ENCODE measurements at regions not wholly inside any gene's neighbourhood (a gene's known extent, or its start where the extent isn't known, plus 50 kb on each side); places are given as distances from the start of the nearest gene placed in this dataset.

DNA sequence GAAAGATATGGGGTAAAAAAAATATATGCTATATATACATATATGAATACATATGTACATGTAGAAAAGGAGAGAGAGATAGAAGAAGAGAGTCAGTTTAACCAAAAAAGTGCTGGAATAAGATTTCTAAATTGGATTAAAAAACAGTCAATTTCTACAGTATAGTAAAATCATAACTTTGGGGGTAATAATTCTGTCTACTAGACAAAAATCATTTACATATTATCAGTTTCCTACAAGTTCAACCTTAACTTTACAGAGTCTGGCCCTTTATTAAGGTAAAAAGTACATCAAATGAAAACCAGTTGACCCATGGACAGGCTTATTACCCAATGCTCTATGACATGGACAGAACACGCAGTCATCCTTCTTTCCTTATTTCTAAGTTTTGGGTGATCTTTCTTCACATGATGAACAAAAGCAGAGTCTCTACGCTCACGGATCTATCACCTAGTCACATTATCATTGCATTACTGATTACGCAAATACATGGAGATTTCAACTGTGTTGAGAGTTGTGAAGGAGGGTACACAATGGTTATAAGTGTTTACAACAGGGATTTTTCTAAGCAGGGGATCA lies 63.9 kb upstream of the SMIM36 start:
- Histone ChIP-seq H3K9me3 (ENCODE audit: control insufficient read depth in 1 of 2, insufficient read depth in 1 of 2, low read length in 2 of 2) (peaks cover 0 to 4% of the 10 kb centered on the region in 2 experiments), H3K4me1 (ENCODE audit: insufficient read depth, low read length) (peaks cover 26% of the 10 kb centered on the region), H3K4me3 (ENCODE audit: low read length) (no peak overlapping the region), H3K27me3 (ENCODE audit: control insufficient read depth in 1 of 2, insufficient read depth in 2 of 2, low read length in 2 of 2) (no peaks in the 10 kb centered on the region), H3K36me3 (ENCODE audit: insufficient read depth, low read length) (no peaks in the 10 kb centered on the region), H3K27ac (ENCODE audit: low read depth in 1 of 2, low read length in 2 of 2) (no peak overlapping the region)
- H3K4me3 Mint-ChIP-seq: no peak overlapping the region
- CTCF ChIA-PET: no interaction called here
- no peak overlapping the region for H3K27ac Mint-ChIP-seq
- ATAC-seq (ENCODE audit: poor library complexity) (no peak), DNase-seq (no peak)
- TF ChIP-seq, protein P1, sequence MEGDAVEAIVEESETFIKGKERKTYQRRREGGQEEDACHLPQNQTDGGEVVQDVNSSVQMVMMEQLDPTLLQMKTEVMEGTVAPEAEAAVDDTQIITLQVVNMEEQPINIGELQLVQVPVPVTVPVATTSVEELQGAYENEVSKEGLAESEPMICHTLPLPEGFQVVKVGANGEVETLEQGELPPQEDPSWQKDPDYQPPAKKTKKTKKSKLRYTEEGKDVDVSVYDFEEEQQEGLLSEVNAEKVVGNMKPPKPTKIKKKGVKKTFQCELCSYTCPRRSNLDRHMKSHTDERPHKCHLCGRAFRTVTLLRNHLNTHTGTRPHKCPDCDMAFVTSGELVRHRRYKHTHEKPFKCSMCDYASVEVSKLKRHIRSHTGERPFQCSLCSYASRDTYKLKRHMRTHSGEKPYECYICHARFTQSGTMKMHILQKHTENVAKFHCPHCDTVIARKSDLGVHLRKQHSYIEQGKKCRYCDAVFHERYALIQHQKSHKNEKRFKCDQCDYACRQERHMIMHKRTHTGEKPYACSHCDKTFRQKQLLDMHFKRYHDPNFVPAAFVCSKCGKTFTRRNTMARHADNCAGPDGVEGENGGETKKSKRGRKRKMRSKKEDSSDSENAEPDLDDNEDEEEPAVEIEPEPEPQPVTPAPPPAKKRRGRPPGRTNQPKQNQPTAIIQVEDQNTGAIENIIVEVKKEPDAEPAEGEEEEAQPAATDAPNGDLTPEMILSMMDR (IDR thresholded peaks at IDR 0.05): no peak
- H3K36me3 Mint-ChIP-seq (ENCODE audit: low read depth): no peaks in the 10 kb centered on the region
- no peaks in the 10 kb centered on the region for H3K9me3 Mint-ChIP-seq
- H3K27me3 Mint-ChIP-seq: no peaks in the 10 kb centered on the region
- intact Hi-C loops (cut with DNase I, micrococcal nuclease): loop anchor here in 1 of 2 experiments (10.0 kb wide), 1 partner anchor 60 kb away; no protein-coding TSS in a partner anchor
- H3K4me1 Mint-ChIP-seq (ENCODE audit: low read depth): peaks cover under 1% of the 10 kb centered on the region
- POLR2A ChIA-PET: no interaction called here

DNA sequence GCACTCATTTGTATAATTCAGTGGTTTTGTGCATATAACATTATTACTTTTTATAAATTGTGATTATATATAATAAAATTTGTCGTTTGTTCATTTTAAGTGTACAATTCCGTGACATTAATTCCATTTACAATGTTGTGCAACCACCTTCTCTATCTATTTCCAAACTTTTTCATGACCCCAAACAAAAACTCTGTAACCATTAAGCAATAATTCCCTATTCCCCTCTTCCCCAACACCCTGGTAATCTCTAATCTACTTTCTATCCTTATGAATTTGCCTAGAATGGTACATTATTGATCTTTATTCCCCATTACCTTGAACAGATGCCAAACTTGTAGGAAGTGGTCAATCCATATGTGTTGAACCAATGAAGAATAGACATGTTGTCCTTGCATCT lies 61.3 kb upstream of the SMIM36 start:
- Mint-ChIP-seq H3K27me3 (no peaks in the 10 kb centered on the region), H3K9me3 (no peaks in the 10 kb centered on the region), H3K27ac (no peak overlapping the region), H3K4me1 (ENCODE audit: low read depth) (no peaks in the 10 kb centered on the region), H3K36me3 (ENCODE audit: low read depth) (no peaks in the 10 kb centered on the region), H3K4me3 (no peak overlapping the region)
- Histone ChIP-seq H3K4me3 (ENCODE audit: low read length) (no peak overlapping the region), H3K27ac (ENCODE audit: low read depth in 1 of 2, low read length in 2 of 2) (no peak overlapping the region), H3K36me3 (ENCODE audit: insufficient read depth, low read length) (no peaks in the 10 kb centered on the region), H3K4me1 (ENCODE audit: insufficient read depth, low read length) (peaks cover 22% of the 10 kb centered on the region), H3K27me3 (ENCODE audit: control insufficient read depth in 1 of 2, insufficient read depth in 2 of 2, low read length in 2 of 2) (no peaks in the 10 kb centered on the region), H3K9me3 (ENCODE audit: control insufficient read depth in 1 of 2, insufficient read depth in 1 of 2, low read length in 2 of 2) (peaks cover 0 to under 1% of the 10 kb centered on the region in 2 experiments)
- POLR2A ChIA-PET: no interaction called here
- ATAC-seq (ENCODE audit: poor library complexity): no peak
- CTCF ChIA-PET: interaction anchor here (1.2 kb wide), 1 partner anchor 29 kb away, joined by 4 read pairs; no protein-coding TSS in a partner anchor
- TF ChIP-seq, protein P1 (IDR thresholded peaks at IDR 0.05): no peak
- intact Hi-C loops (cut with DNase I, micrococcal nuclease): loop anchor here in 1 of 2 experiments (10.0 kb wide), 1 partner anchor 62 kb away; no protein-coding TSS in a partner anchor
- no peak for DNase-seq

DNA sequence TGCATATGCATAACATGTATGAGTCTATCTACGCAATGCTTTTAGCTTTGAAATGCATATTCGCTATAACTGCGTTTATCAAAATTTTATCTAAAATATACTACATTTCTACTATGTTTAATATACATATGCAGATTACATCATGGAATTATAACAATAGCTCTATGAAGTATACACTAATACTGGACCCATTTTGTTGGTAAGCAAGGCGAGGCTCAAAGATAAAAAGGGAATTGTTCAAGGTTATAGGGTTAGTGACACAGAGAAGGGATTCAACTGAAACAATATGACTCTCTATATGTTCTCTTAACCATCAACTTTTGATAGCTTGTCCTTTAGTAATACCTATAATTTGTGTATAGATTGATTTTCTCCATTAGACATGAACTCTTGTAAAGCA lies 60.9 kb upstream of the SMIM36 start:
- H3K36me3 Mint-ChIP-seq (ENCODE audit: low read depth): no peaks in the 10 kb centered on the region

More for the DNA sequence above, 60.9 kb upstream of the SMIM36 start:
- no peaks in the 10 kb centered on the region for H3K9me3 ChIP-seq (ENCODE audit: control insufficient read depth in 1 of 2, insufficient read depth in 1 of 2, low read length in 2 of 2)
- Mint-ChIP-seq H3K4me1 (ENCODE audit: low read depth) (no peaks in the 10 kb centered on the region), H3K4me3 (no peak overlapping the region), H3K27me3 (no peaks in the 10 kb centered on the region), H3K9me3 (no peaks in the 10 kb centered on the region), H3K27ac (no peak overlapping the region)
- ChIA-PET CTCF (interaction anchor here (1.2 kb wide), 1 partner anchor 29 kb away, joined by 4 read pairs; no protein-coding TSS in a partner anchor), POLR2A (no interaction called here)
- H3K4me1 ChIP-seq (ENCODE audit: insufficient read depth, low read length): peaks cover 18% of the 10 kb centered on the region
- DNase-seq (no peak), ATAC-seq (ENCODE audit: poor library complexity) (no peak)
- H3K27ac ChIP-seq (ENCODE audit: low read depth in 1 of 2, low read length in 2 of 2): no peak overlapping the region
- H3K27me3 ChIP-seq (ENCODE audit: control insufficient read depth in 1 of 2, insufficient read depth in 2 of 2, low read length in 2 of 2): no peaks in the 10 kb centered on the region
- intact Hi-C loops (cut with DNase I, micrococcal nuclease): loop anchor here in 1 of 2 experiments (10.0 kb wide), 1 partner anchor 63 kb away; no protein-coding TSS in a partner anchor
- no peak overlapping the region for H3K4me3 ChIP-seq (ENCODE audit: low read length)
- no peaks in the 10 kb centered on the region for H3K36me3 ChIP-seq (ENCODE audit: insufficient read depth, low read length)
- TF ChIP-seq, protein P1 (IDR thresholded peaks at IDR 0.05): no peak
